A549 (cell line): ENCODE measurements at regions not wholly inside any gene's neighbourhood (a gene's known extent, or its start where the extent isn't known, plus 50 kb on each side); places are given as distances from the start of the nearest gene placed in this dataset.

Experiments
- ATAC-seq, 2 experiments: fragments of 200-7000 bp in 1 of 2; fragments of >200 bp in 1 of 2; cut with Nextera tagmentation in 1 of 2; cut with Tn5 transposase in 1 of 2; 3 replicates each; pipeline versions ENCODE4 v1.8.0 to v1.9.1; 2018 to 2020; ENCODE audit warnings: mild to moderate bottlenecking in 1 of 2, moderate library complexity in 1 of 2
- CTCF ChIA-PET: fragments of 300-600 bp; sonication (Branson Sonifier 250); formaldehyde crosslinking; extraction: SDS; loops from one replicate; lab custom pipeline; 2021; ENCODE audit warnings: antibody characterized with exemption, inconsistent platforms; lab: Yijun Ruan, JAX
- POLR2A ChIA-PET: fragments of 350-600 bp; formaldehyde crosslinking; extraction: SDS; loops from one replicate; lab custom pipeline; 2021; ENCODE audit warnings: antibody characterized with exemption, inconsistent platforms; lab: Yijun Ruan, JAX
- DNase-seq, 2 experiments: peaks; one replicate each; pipeline versions ENCODE4 v3.0.0 to v3.0.0-alpha.2; 2011 to 2016; ENCODE audit warnings: low read depth in 1 of 2, low spot score in 1 of 2
- FAIRE-seq: peaks from 2 replicates; lab custom pipeline; 2011; peaks lifted over from hg19 to GRCh38; lab: Jason Lieb, UNC
- H3K27ac ChIP-seq, 2 experiments: fragments of >200 bp; sonication (Bioruptor Twin); formaldehyde crosslinking; 3 replicates each; pipeline ENCODE4 v1.5.1; 2016 to 2017
- H3K4me1 ChIP-seq: fragments of >200 bp; sonication (Bioruptor Twin); formaldehyde crosslinking; 3 replicates; pipeline ENCODE4 v1.6.1; 2016
- H3K4me2 ChIP-seq: fragments of >200 bp; sonication (Bioruptor Twin); formaldehyde crosslinking; 3 replicates; pipeline ENCODE4 v1.6.1; 2016
- H3K4me3 ChIP-seq: fragments of >200 bp; sonication (Bioruptor Twin); formaldehyde crosslinking; 3 replicates; pipeline ENCODE4 v1.5.1; 2016
- H3K9me3 ChIP-seq: fragments of >200 bp; sonication (Bioruptor Twin); formaldehyde crosslinking; 3 replicates; pipeline ENCODE4 v1.6.1; 2016
- CBX2 ChIP-seq: fragments of 200-600 bp; sonication (generic); IDR thresholded peaks from 2 replicates; pipeline ENCODE4 v1.6.1; 2016; ENCODE audit warnings: low read depth, mild to moderate bottlenecking, borderline replicate concordance
- CEBPB ChIP-seq, 2 experiments: fragments of >200 bp in 1 of 2; sonication (Bioruptor Twin) in 1 of 2; formaldehyde crosslinking in 1 of 2; IDR thresholded peaks; 2 replicates each; pipeline ENCODE4 v1.6.1; 2012 to 2016
- CHD2 ChIP-seq: fragments of 150-350 bp; IDR thresholded peaks from 2 replicates; pipeline ENCODE4 v1.6.1; 2014; ENCODE audit warnings: low read length; ENCODE audit not compliant: partially characterized antibody
- CHD4 ChIP-seq: fragments of 200-600 bp; sonication (generic); IDR thresholded peaks from 2 replicates; pipeline ENCODE4 v1.6.1; 2016; ENCODE audit warnings: antibody characterized with exemption, mild to moderate bottlenecking, borderline replicate concordance
- FOXS1 ChIP-seq: fragments of 250-450 bp; sonication (Bioruptor Pico); IDR thresholded peaks from 2 replicates; pipeline ENCODE4 v1.5.0; 2020; ENCODE audit warnings: mild to moderate bottlenecking, moderate library complexity
- HDAC2 ChIP-seq: fragments of 200-600 bp; sonication (generic); IDR thresholded peaks from 2 replicates; pipeline ENCODE4 v1.6.1; 2016
- HEYL ChIP-seq: fragments of 250-450 bp; sonication (Bioruptor Pico); IDR thresholded peaks from 2 replicates; pipeline ENCODE4 v1.8.0; 2021; ENCODE audit warnings: mild to moderate bottlenecking, moderate library complexity
- HOXA7 ChIP-seq: fragments of 250-450 bp; sonication (Bioruptor Pico); IDR thresholded peaks from 2 replicates; pipeline ENCODE4 v1.5.0; 2020; ENCODE audit warnings: mild to moderate bottlenecking, moderate library complexity
- HOXB5 ChIP-seq: fragments of 250-450 bp; sonication (Bioruptor Pico); IDR thresholded peaks from 2 replicates; pipeline ENCODE4 v1.5.0; 2020; ENCODE audit warnings: mild to moderate bottlenecking, moderate library complexity
- MAZ ChIP-seq: fragments of 150-350 bp; IDR thresholded peaks from 2 replicates; pipeline ENCODE4 v1.6.1; 2014; ENCODE audit warnings: antibody characterized with exemption, low read depth, low read length, borderline replicate concordance
- POLR2A ChIP-seq: IDR thresholded peaks from 2 replicates; pipeline ENCODE4 v1.6.1; 2012; ENCODE audit warnings: mild to moderate bottlenecking, low read length
- RAD21 ChIP-seq, 2 experiments: fragments of >200 bp in 1 of 2; sonication (Bioruptor Twin) in 1 of 2; formaldehyde crosslinking in 1 of 2; IDR thresholded peaks in 1 of 2; conservative IDR thresholded peaks in 1 of 2; 2 replicates in 1 of 2; 3 replicates in 1 of 2; pipeline ENCODE4 v1.6.1; 2012 to 2018; ENCODE audit warnings: inconsistent platforms in 1 of 2
- ZC3H11A ChIP-seq: fragments of 450-650 bp; IDR thresholded peaks from 2 replicates; pipeline ENCODE4 v1.6.1; 2014; ENCODE audit warnings: antibody characterized with exemption, mild to moderate bottlenecking
- ZFP36 ChIP-seq: fragments of 450-650 bp; IDR thresholded peaks from 2 replicates; pipeline ENCODE4 v1.6.1; 2014; ENCODE audit warnings: borderline replicate concordance; ENCODE audit not compliant: partially characterized antibody
- WGBS: methylation state at CpG from one replicate; pipeline ENCODE4 v1.1.6; 2017; ENCODE audit errors: missing lambda C conversion rate; 5-methylcytosine and 5-hydroxymethylcytosine counted together
- TF ChIP-seq, protein P1 (sequence below): fragments of 250-450 bp; sonication (Bioruptor Pico); IDR thresholded peaks from 2 replicates; pipeline ENCODE4 v1.5.0; 2021; ENCODE audit warnings: mild to moderate bottlenecking, moderate library complexity, borderline replicate concordance
- TF ChIP-seq, protein P2 (sequence below): fragments of >200 bp; sonication (Bioruptor Twin); formaldehyde crosslinking; IDR thresholded peaks from 3 replicates; pipeline ENCODE4 v1.5.1; 2016

DNA sequence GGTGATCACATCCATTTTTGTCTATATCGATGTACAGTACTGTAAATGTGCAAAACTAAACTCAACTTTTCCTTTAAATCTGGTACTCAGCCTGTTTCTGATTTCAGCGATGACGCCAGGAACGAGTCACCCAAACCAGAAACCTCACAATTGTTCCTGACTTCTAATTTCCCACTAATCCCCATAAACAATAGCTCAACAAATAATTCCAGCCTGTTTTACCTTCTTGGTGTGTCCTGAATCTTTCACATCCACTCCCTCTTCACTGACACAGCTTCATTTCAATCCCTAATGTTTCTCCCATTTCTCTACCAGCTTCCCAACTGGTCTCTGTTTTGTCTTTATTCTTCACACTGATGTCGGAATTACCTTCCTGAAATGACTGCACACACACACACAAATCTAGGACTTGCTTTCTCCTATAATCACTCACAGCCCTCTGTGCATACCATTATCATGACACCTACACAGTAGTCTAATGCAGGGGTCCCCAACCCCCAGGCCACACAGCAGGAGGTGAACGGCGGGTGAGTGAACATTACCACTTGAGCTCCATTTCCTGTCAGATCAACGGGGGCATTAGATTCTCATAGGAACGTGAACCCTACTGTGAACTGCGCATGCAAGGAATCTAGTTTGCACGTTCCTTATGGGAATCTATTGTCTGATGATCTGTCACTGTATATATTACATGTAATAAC lies 97.8 kb upstream of the SLC30A5 start:
- WGBS: 52% methylated on average over 11 of the region's 11 CpGs
- ChIA-PET POLR2A (no interaction called here), CTCF (interaction anchor here (1.7 kb wide), 1 partner anchor 12 kb away, joined by 4 read pairs; no protein-coding TSS in a partner anchor)
- FAIRE-seq: no peak
- Histone ChIP-seq H3K9me3 (no peaks in the 10 kb centered on the region), H3K4me1 (no peaks in the 10 kb centered on the region), H3K4me2 (no peak overlapping the region), H3K27ac (no peak overlapping the region), H3K4me3 (no peak overlapping the region)
- no peak for DNase-seq
- no peak for TF ChIP-seq ZFP36
- no peak for TF ChIP-seq CEBPB (IDR thresholded peaks at IDR 0.05)
- TF ChIP-seq FOXS1 (CRISPR knock-in tag): no peak
- no peak for TF ChIP-seq CHD4
- no peak for TF ChIP-seq HOXA7 (CRISPR knock-in tag)
- TF ChIP-seq, all 56 proteins: peak for 0
- no peak for ATAC-seq

DNA sequence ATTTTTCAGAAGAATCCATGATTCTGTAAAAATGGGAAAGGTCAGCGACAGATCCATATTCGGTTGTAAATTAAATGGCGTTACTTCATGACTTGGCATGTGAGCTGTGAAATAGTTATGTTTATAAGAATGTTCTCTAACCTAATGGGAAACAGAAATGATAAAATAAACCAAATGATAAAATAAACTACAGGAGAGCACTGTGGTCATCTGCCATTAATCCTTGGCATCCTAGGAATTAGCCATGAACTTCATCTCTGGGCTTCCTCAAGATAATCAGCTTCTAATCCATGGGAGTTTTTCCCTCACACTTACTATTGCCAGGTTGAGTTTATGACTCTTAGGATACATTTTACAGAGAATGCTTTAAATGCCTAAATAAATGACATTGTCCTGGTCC lies 94.6 kb upstream of the SLC30A5 start:
- ATAC-seq (no peak), DNase-seq (no peak), FAIRE-seq (no peak)
- ChIA-PET CTCF (interaction anchor here (1.2 kb wide), 1 partner anchor 40 kb away, joined by 3 read pairs; no protein-coding TSS in a partner anchor), POLR2A (no interaction called here)
- TF ChIP-seq CHD4 (no peak), MAZ (no peak), HOXB5 (CRISPR knock-in tag) (no peak), HDAC2 (no peak)
- no peaks in the 10 kb centered on the region for H3K9me3 ChIP-seq
- no peaks in the 10 kb centered on the region for H3K4me1 ChIP-seq
- WGBS: 88% methylated on average over 3 of the region's 3 CpGs
- no peak overlapping the region for H3K4me2 ChIP-seq
- no peak overlapping the region for H3K27ac ChIP-seq
- H3K4me3 ChIP-seq: no peak overlapping the region

DNA sequence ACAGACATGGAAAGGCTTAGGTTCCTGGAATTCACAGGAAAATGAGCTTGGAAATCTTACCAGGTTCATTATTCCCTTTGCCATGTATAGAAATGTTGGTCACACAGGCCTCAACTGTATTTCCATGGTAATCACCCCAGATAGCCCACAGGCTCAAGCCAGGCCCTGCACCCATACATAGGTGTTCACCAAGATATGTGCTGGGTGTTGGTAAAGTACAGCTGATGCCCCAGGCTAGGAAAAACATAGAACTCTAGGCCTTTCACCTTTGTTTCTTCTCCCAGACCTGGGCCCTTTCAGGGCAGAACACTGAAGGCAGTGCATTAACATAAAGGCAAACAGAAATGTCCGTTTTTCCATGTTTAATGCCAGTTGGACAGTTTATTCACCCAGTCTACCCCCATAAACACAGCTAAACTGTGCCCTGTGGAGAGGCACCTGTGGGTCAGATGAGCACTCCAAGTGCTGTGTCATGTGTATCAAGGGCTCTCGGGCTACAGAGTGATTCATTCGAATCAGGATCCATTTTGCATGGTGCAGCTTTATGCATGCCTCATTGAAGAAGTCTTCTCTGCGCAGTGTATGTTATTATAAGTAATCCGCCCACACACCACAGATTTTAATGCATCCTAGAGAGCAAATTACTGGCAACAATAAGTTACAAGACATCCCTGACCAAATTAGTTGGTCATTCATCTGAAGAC lies 93.4 kb upstream of the SLC30A5 start:
- POLR2A ChIA-PET: no interaction called here
- CTCF ChIA-PET: interaction anchor here (0.6 to 2.6 kb wide), 5 partner anchors 12 to 714 kb away, joined by 3 to 5 read pairs (median 3); no protein-coding TSS in a partner anchor
- H3K4me1 ChIP-seq: no peaks in the 10 kb centered on the region
- TF ChIP-seq CHD2 (no peak), CHD4 (no peak), HEYL (CRISPR knock-in tag) (no peak), POLR2A (no peak), RAD21 (conservative IDR thresholded peaks at IDR 0.05 in 1 of 2, IDR thresholded peaks at IDR 0.05 in 1 of 2) (no peak), HOXA7 (CRISPR knock-in tag) (no peak)
- TF ChIP-seq, protein P1, sequence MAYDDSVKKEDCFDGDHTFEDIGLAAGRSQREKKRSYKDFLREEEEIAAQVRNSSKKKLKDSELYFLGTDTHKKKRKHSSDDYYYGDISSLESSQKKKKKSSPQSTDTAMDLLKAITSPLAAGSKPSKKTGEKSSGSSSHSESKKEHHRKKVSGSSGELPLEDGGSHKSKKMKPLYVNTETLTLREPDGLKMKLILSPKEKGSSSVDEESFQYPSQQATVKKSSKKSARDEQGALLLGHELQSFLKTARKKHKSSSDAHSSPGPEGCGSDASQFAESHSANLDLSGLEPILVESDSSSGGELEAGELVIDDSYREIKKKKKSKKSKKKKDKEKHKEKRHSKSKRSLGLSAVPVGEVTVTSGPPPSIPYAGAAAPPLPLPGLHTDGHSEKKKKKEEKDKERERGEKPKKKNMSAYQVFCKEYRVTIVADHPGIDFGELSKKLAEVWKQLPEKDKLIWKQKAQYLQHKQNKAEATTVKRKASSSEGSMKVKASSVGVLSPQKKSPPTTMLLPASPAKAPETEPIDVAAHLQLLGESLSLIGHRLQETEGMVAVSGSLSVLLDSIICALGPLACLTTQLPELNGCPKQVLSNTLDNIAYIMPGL (CRISPR knock-in tag): no peak
- TF ChIP-seq, protein P2, sequence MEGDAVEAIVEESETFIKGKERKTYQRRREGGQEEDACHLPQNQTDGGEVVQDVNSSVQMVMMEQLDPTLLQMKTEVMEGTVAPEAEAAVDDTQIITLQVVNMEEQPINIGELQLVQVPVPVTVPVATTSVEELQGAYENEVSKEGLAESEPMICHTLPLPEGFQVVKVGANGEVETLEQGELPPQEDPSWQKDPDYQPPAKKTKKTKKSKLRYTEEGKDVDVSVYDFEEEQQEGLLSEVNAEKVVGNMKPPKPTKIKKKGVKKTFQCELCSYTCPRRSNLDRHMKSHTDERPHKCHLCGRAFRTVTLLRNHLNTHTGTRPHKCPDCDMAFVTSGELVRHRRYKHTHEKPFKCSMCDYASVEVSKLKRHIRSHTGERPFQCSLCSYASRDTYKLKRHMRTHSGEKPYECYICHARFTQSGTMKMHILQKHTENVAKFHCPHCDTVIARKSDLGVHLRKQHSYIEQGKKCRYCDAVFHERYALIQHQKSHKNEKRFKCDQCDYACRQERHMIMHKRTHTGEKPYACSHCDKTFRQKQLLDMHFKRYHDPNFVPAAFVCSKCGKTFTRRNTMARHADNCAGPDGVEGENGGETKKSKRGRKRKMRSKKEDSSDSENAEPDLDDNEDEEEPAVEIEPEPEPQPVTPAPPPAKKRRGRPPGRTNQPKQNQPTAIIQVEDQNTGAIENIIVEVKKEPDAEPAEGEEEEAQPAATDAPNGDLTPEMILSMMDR: no peak
- TF ChIP-seq, all 56 proteins: peak for 0
- Histone ChIP-seq H3K27ac (no peak overlapping the region), H3K4me2 (no peak overlapping the region), H3K4me3 (no peak overlapping the region), H3K9me3 (no peaks in the 10 kb centered on the region)
- 64% methylated on average over 5 of the region's 5 CpGs for WGBS
- DNase-seq (no peak), FAIRE-seq (no peak), ATAC-seq (no peak)

GRCh38 chr5:69000949-69001348 lies 92.9 kb upstream of the SLC30A5 start:
- Histone ChIP-seq H3K4me2 (no peak overlapping the region), H3K9me3 (no peaks in the 10 kb centered on the region), H3K4me3 (no peak overlapping the region), H3K27ac (no peak overlapping the region), H3K4me1 (no peaks in the 10 kb centered on the region)
- WGBS: 11% methylated on average over 2 of the region's 2 CpGs
- CTCF ChIA-PET: interaction anchor here (1.2 to 2.6 kb wide), 4 partner anchors 10 to 715 kb away, joined by 3 to 5 read pairs (median 4); no protein-coding TSS in a partner anchor
- DNase-seq: no peak
- no peak for FAIRE-seq
- TF ChIP-seq CEBPB (IDR thresholded peaks at IDR 0.05): no peak
- no peak for TF ChIP-seq ZC3H11A
- no peak for TF ChIP-seq CBX2
- POLR2A ChIA-PET: no interaction called here
- ATAC-seq: no peak
